ENCODE measurements at regions not wholly inside any gene's neighbourhood (a gene's known extent, or its start where the extent isn't known, plus 50 kb on each side); places are given as distances from the start of the nearest gene placed in this dataset.

- no peak for DNase-seq (ENCODE audit: low read depth, low spot score)
These were observed 56.6 kb upstream of the PRDM11 start for GRCh38 chr11:45089676-45090499.

- no peak for DNase-seq (ENCODE audit: low read depth, low spot score)
These were observed 55.8 kb upstream of the PRDM11 start for GRCh38 chr11:45090607-45091006.

- no peak for DNase-seq (ENCODE audit: low read depth, low spot score)
These were observed 54.7 kb upstream of the PRDM11 start for GRCh38 chr11:45091563-45092403.

- DNase-seq (ENCODE audit: low read depth, low spot score) = no peak
These were observed 54.0 kb upstream of the PRDM11 start for GRCh38 chr11:45092404-45092785.

GRCh38 chr11:45092901-45093760, 53.3 kb upstream of the PRDM11 start:
- no peak for DNase-seq (ENCODE audit: low read depth, low spot score)

- no peak for DNase-seq (ENCODE audit: low read depth, low spot score)
These were observed 52.5 kb upstream of the PRDM11 start for GRCh38 chr11:45093761-45094455.

- DNase-seq (ENCODE audit: low read depth, low spot score) = no peak
These were observed 51.3 kb upstream of the PRDM11 start for GRCh38 chr11:45094958-45095690.

- DNase-seq (ENCODE audit: low read depth, low spot score) = no peak
These were observed 50.8 kb upstream of the PRDM11 start for GRCh38 chr11:45095691-45096010.

GRCh38 chr11:45096636-45097035, 49.8 kb upstream of the PRDM11 start:
- no peak for DNase-seq (ENCODE audit: low read depth, low spot score)
